ENCODE measurements at regions not wholly inside any gene's neighbourhood (a gene's known extent, or its start where the extent isn't known, plus 50 kb on each side); places are given as distances from the start of the nearest gene placed in this dataset.

- Histone ChIP-seq H3F3A (ENCODE audit: insufficient read depth) (no peaks in the 10 kb centered on the region), H3K27me3 (ENCODE audit: low read length) (no peaks in the 10 kb centered on the region), H3K4me3 (ENCODE audit: insufficient read depth, low read length, poor library complexity, severe bottlenecking) (no peak overlapping the region), H3K79me2 (ENCODE audit: insufficient read depth, low read length) (no peaks in the 10 kb centered on the region), H3K36me3 (ENCODE audit: low read length) (no peaks in the 10 kb centered on the region), H3K4me2 (ENCODE audit: low read depth, low read length, poor library complexity, severe bottlenecking) (no peak overlapping the region), H3K9me2 (replicated peaks; ENCODE audit: insufficient read depth, low read length) (no peaks in the 10 kb centered on the region), H2AFZ (ENCODE audit: low read depth, low read length, severe bottlenecking) (no peak overlapping the region), H3K27ac (ENCODE audit: low read depth, low read length) (no peak overlapping the region), H3K9ac (ENCODE audit: low read length) (no peak overlapping the region), H4K20me1 (ENCODE audit: low read depth, low read length) (no peaks in the 10 kb centered on the region), H3K9me3 (ENCODE audit: insufficient read depth, low read length) (peaks cover 13% of the 10 kb centered on the region; the same call in 1 of the 2 replicates)
- no peak for TF ChIP-seq CTCF (IDR thresholded peaks at IDR 0.05; ENCODE audit: insufficient read depth, low read length, poor library complexity, severe bottlenecking)
- TF ChIP-seq EZH2phosphoT487 (conservative IDR thresholded peaks at IDR 0.05; ENCODE audit: low read length), result no peak
These were observed 162.4 kb downstream of the NSUN3 start for GRCh38 chr3:94225148-94225865.

GRCh38 chr3:94226078-94226477, 163.2 kb downstream of the NSUN3 start:
- no peaks in the 10 kb centered on the region for H4K20me1 ChIP-seq (ENCODE audit: low read depth, low read length)
- peaks cover 13% of the 10 kb centered on the region; the same call in 1 of the 2 replicates for H3K9me3 ChIP-seq (ENCODE audit: insufficient read depth, low read length)
- no peaks in the 10 kb centered on the region for H3K36me3 ChIP-seq (ENCODE audit: low read length)
- H3K9ac ChIP-seq (ENCODE audit: low read length), result no peak overlapping the region
- H3F3A ChIP-seq (ENCODE audit: insufficient read depth), result no peaks in the 10 kb centered on the region
- no peak overlapping the region for H3K27ac ChIP-seq (ENCODE audit: low read depth, low read length)
- no peaks in the 10 kb centered on the region for H3K27me3 ChIP-seq (ENCODE audit: low read length)
- no peak for TF ChIP-seq EZH2phosphoT487 (conservative IDR thresholded peaks at IDR 0.05; ENCODE audit: low read length)
- no peak for TF ChIP-seq CTCF (IDR thresholded peaks at IDR 0.05; ENCODE audit: insufficient read depth, low read length, poor library complexity, severe bottlenecking)
- H3K9me2 ChIP-seq (replicated peaks; ENCODE audit: insufficient read depth, low read length), result no peaks in the 10 kb centered on the region
- H3K4me2 ChIP-seq (ENCODE audit: low read depth, low read length, poor library complexity, severe bottlenecking), result no peak overlapping the region
- no peaks in the 10 kb centered on the region for H3K79me2 ChIP-seq (ENCODE audit: insufficient read depth, low read length)
- no peak overlapping the region for H2AFZ ChIP-seq (ENCODE audit: low read depth, low read length, severe bottlenecking)
- H3K4me3 ChIP-seq (ENCODE audit: insufficient read depth, low read length, poor library complexity, severe bottlenecking), result no peak overlapping the region

GRCh38 chr3:94232921-94233320, 170.1 kb downstream of the NSUN3 start:
- Histone ChIP-seq H3K4me3 (ENCODE audit: insufficient read depth, low read length, poor library complexity, severe bottlenecking) (no peak overlapping the region), H3K79me2 (ENCODE audit: insufficient read depth, low read length) (no peaks in the 10 kb centered on the region), H3K9me2 (replicated peaks; ENCODE audit: insufficient read depth, low read length) (no peaks in the 10 kb centered on the region), H2AFZ (ENCODE audit: low read depth, low read length, severe bottlenecking) (no peak overlapping the region), H3K27ac (ENCODE audit: low read depth, low read length) (no peak overlapping the region), H3K4me2 (ENCODE audit: low read depth, low read length, poor library complexity, severe bottlenecking) (no peak overlapping the region), H4K20me1 (ENCODE audit: low read depth, low read length) (no peaks in the 10 kb centered on the region), H3K27me3 (ENCODE audit: low read length) (no peaks in the 10 kb centered on the region), H3K9me3 (ENCODE audit: insufficient read depth, low read length) (no peaks in the 10 kb centered on the region), H3K9ac (ENCODE audit: low read length) (no peak overlapping the region), H3F3A (ENCODE audit: insufficient read depth) (no peaks in the 10 kb centered on the region), H3K36me3 (ENCODE audit: low read length) (no peaks in the 10 kb centered on the region)
- no peak for TF ChIP-seq EZH2phosphoT487 (conservative IDR thresholded peaks at IDR 0.05; ENCODE audit: low read length)
- TF ChIP-seq CTCF (IDR thresholded peaks at IDR 0.05; ENCODE audit: insufficient read depth, low read length, poor library complexity, severe bottlenecking), result no peak
